ENCODE measurements at regions not wholly inside any gene's neighbourhood (a gene's known extent, or its start where the extent isn't known, plus 50 kb on each side); places are given as distances from the start of the nearest gene placed in this dataset.

DNA sequence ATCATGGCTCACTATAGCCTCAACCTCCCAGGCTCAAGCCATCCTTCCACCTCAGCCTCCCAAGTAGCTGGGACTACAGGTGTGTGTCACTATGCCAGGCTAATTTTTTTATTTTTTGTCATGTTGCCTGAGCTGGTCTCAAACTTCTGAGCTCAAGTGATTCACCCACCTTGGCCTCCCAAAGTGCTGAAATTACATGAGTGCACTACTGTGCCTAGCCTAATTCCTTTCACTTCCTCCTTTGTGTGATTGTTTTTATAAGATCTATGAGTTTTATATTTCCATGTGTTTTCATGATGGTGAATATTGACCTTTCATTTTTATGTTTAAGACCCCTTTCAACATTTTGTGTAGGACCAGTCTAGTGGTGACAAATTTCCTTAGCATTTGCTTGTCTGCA lies 55.2 kb upstream of the IL12B start:
- DNase-seq = no peak

DNA sequence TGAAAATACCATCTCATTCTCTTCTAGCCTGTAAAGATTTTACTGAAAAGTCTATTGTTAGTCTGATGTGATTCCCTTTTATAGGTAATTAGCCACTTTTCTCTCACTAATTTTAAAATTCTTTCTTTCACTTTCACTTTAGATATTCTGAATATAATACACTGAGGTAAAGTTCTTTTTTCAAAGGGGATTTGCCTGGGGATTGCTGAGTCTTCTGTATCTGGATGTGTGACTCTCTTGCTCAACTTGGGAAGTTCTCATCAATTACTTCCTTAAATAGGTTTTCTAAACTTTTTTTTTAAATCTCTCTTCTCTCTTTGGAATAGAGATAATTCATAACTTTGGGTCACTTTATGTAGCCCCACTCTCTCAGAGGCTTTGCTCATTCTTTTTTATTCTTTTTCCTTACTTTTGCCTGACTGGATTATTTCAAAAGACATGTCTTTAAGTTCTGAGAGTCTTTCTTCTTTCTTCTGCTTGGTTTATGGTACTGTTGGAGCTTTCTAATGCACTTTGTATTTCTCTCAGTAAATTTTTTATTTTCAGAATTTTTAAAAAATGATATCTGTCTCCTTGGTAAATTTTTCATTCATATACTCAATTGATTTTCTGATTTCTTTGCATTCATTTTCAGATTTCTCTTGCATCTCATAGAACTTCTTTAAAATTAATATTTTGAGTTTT lies 55.9 kb upstream of the IL12B start:
- no peak for DNase-seq

GRCh38 chr5:159392871-159393270 lies 62.6 kb upstream of the IL12B start:
- DNase-seq = no peak

- DNase-seq = no peak
Observed at GRCh38 chr5:159393854-159394274, 63.6 kb upstream of the IL12B start.

DNA sequence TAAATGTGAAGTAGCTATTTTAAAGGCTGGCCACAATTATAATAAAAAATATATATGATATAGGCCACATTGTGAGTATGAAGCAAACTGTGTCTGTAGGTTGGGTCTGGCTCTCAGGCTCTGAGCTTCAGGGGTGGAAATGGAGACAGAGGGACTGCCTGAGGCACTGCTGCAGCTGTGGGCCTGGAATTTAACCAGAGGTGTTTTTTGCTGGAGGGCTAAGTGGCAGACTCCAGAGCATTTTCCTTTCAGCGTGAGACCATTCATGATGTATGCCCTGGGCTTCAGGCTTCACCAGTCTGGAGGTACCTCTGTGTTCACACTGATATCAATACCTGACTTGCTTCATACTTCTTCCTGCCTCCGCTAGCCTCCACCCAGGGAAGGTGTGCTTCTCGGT lies 64.9 kb upstream of the IL12B start:
- no peak for DNase-seq

DNA sequence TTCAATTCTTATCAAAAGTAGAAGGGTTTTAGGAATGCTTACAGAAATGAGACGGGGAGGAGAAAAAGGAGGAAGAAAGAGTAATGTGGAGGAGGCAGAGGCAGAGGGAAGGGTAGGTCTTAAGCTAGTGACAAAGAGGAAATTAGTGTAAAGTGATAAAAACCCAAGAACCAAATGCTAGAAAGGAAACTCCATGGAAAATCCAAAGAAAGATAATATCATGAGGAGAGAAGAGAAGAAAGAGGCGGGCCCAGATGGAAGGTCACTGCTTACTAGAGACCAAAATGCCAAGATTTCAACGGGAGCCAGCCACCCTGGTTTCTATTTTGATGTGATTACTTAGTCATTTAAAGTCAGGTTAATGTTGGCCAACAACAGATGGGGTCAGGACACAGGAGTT lies 68.6 kb upstream of the IL12B start:
- DNase-seq = no peak

GRCh38 chr5:159400476-159400875 lies 70.2 kb upstream of the IL12B start:
- DNase-seq = no peak

GRCh38 chr5:159402311-159402710 lies 72.0 kb upstream of the IL12B start:
- DNase-seq = no peak

DNA sequence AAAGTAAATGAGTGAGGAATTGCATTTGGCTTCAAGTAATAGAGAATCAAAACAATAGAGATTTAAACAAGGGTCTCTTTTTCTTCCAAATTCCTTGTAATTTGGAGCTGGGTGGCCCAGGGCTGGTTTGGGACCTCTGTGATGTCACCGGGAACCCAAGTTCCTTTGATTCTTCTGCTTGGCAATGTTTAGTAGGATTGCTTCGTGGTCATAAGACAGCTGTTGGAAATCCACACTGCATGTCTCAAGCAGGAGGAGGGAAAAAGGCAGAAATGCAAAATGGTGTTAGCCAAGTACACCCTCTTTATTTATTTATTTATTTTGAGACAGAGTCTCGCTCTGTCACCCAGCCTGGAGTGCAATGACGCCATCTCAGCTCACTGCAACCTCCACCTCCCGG lies 72.6 kb upstream of the IL12B start:
- DNase-seq = no peak

- peak; percentile 22 to 44 (median 22) for DNase-seq
Observed at GRCh38 chr5:159403906-159404681, 73.8 kb upstream of the IL12B start.

GRCh38 chr5:159405611-159406031 lies 75.3 kb upstream of the IL12B start:
- DNase-seq = no peak

DNA sequence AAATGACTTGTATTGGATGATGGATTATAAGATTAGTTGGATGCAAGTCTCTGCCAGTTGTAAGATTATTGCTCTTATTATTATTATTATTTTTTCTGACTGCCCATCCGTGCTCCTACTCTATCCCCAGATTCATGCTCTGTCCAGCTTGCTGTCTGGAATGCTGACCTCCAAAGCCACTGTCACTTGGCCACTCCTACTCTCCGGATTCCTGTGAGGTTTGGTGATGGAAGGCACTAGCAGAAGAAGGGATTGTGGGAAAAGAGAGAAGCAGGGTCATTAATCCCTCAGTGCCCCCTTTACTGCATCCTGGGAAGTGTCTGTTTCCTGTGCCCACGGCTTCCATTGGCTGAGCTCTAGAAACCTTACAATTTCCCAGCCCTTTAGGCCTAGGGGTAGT lies 76.3 kb upstream of the IL12B start:
- DNase-seq = no peak

DNA sequence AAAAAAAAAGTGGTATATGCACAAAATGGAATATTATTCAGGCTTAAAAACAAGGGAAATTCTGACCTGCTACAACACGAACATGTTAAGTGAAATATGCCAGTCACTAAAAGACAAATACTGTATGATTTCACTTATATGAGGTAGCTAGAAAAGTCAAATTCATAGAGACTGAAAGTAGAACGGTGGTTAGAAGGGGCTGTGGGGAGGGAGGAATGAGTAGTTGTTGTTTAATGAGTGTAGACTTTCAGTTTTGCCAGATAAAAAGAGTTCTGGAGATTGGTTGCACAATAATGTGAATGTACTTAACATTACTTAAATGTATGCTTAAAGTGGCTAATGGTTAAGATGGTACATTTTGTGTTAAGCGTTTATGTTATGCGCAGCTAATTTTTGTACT lies 79.5 kb upstream of the IL12B start:
- no peak for DNase-seq

GRCh38 chr5:159410480-159410879 lies 80.2 kb upstream of the IL12B start:
- no peak for DNase-seq

- DNase-seq = no peak
Observed at GRCh38 chr5:159411115-159411514, 80.8 kb upstream of the IL12B start.

DNA sequence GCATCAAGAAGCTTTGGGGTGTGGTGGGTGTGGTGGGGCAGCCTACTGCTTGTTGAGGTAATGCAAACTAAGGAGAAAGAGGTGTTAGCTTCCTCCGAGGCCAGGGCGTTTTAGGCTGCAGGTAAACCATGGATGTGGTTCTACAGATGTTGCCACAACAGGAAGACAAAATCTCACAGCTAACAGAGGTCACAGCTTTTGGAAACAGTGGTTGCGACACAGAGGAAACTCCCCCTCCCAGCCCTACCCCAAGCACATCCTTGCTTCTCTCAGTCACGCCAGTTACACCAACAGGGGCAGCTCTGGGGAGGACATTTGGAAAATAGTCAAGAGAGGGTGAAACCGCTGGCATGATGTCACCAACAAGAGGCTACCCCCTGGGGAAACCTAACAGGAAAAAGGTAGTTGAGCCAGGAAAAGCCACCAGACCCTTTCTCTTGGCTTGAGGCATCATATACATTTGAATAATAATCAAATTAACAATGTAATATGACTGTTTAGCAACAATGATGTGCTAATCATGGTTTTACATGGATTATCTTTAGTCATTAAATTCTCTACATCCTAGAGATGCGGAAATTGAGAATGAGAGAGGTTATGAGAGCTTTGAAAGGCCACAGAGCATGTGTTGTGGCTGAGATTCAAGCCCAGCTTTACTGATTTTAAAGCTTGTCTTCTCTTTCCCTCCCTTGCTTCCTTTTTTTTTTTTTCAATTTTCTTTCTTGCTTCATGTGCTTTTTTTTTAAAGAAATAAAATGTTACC lies 82.2 kb upstream of the IL12B start:
- peak in 1 of 3 donors; percentile 4 for DNase-seq

DNA sequence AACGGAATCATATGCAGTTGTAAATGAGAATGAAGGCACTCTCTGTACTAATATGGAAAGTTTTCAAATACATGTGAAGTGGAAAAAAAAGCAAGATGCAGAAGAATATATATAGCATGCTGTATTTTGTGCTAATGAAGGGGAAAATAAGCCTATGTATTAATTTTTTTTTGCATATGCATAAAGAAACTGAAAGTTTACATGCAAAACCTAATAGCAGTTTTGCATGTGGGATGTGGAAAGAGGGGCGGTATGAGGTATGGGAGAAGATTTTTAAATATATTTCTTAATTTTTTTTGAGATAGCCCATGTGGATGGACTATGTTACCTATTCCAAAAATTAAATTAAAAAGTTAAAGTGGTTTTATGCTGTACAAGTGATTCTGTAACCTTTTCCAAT lies 83.7 kb upstream of the IL12B start:
- DNase-seq = no peak

- peak in 1 of 3 donors; percentile 23 for DNase-seq
Observed at GRCh38 chr5:159415301-159415937, 85.1 kb upstream of the IL12B start.

DNA sequence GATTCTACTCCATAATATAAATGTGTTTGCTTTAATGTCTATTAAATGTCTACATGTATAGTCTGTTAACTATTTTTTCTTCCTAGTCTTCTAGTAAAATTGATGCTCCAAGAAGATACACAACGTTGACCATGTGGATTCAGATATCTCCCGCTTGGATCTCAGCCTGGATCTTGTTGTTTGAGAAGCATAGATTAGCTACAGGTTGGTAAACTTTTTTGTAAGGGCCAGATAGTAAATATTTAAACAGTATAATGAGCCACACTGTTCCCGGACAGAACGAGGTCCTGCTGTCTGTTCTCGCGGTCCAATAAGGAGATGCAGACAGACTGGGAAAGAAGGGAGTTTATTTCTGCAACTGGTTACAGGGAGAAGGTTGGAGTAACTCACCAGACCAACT lies 86.2 kb upstream of the IL12B start:
- DNase-seq = no peak

- no peak for DNase-seq
Observed at GRCh38 chr5:159417170-159417569, 86.9 kb upstream of the IL12B start.

DNA sequence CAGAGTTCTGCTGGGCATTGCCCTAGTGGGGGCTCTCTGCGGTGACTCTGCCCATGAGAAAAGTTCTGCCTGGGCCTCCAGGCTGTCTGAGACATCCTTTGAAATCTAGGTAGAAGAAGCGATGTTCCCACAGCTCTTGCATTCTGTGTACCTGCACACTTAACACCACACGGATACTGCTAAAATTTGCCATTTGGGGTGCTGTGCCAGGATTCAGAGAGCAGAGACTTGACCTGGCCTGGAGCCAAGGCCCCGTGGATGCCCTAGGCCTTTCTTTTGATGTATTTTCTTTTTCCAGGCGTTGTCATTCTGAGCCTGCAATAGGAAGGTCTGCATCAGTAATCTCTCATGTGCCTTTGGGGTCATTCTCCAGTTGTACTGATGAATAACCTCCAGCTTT lies 89.3 kb upstream of the IL12B start:
- no peak for DNase-seq

DNA sequence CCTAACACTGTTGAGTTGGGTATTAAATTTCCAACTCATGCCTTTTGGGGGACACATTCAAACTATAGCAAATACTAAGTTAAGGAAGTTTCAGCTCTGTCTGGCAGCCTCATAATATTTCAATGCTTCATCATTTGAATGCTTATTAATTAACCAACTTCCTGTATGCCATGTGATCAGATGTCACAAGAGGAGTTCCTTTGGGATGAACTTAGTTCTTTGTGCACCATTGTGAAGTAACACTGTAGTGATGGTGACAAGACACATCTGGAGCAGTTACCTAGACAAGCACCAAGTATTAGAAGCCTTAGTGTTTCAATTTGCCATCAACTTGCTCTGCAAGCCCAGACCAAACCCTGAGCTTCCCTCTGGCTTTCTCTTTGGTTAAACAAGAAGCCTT lies 90.7 kb upstream of the IL12B start:
- no peak for DNase-seq

Measured in muscle of back (tissue), 3 donors.